HL-60 (cell line): ENCODE measurements at regions not wholly inside any gene's neighbourhood (a gene's known extent, or its start where the extent isn't known, plus 50 kb on each side); places are given as distances from the start of the nearest gene placed in this dataset.

Experiments used
- DNase-seq, 2 experiments: peaks; one replicate each; pipeline ENCODE4 v3.0.0-alpha.2; 2010 to 2020; ENCODE audit warnings: low read depth in 1 of 2, low spot score in 1 of 2
- H3K27ac ChIP-seq: fragments of 250-450 bp; sonication (Bioruptor Pico); replicated peaks from 2 replicates; pipeline ENCODE4 v1.5.1; 2020; ENCODE audit warnings: mild to moderate bottlenecking, moderate library complexity
- H3K27me3 ChIP-seq: fragments of 250-450 bp; sonication (Bioruptor Pico); 2 replicates; pipeline ENCODE4 v1.5.1; 2021; ENCODE audit warnings: mild to moderate bottlenecking, moderate library complexity; ENCODE audit not compliant: insufficient read depth, poor library complexity, severe bottlenecking
- H3K4me3 ChIP-seq: replicated peaks from 2 replicates; pipeline ENCODE4 v1.5.1; 2011; ENCODE audit warnings: mild to moderate bottlenecking, control low read depth, low read length; ENCODE audit not compliant: insufficient read depth
- GABPA ChIP-seq: IDR thresholded peaks from 2 replicates; pipeline ENCODE4 v1.6.1; 2012; ENCODE audit warnings: low read depth
- POLR2AphosphoS5 ChIP-seq: IDR thresholded peaks from 2 replicates; pipeline ENCODE4 v1.6.1; 2012; ENCODE audit warnings: low read depth
- SPI1 ChIP-seq: IDR thresholded peaks from 2 replicates; pipeline ENCODE4 v1.6.1; 2012; ENCODE audit warnings: low read depth, mild to moderate bottlenecking, borderline replicate concordance
- TF ChIP-seq, protein P1 (sequence below): IDR thresholded peaks from 2 replicates; pipeline ENCODE4 v1.6.1; 2012; ENCODE audit warnings: low read depth; ENCODE audit not compliant: insufficient replicate concordance
- TF ChIP-seq, protein P2 (sequence below): IDR thresholded peaks from one replicate; pipeline ENCODE4 v1.5.1; 2011; ENCODE audit warnings: low read length, control low read depth, inconsistent platforms; ENCODE audit not compliant: insufficient read depth

DNA sequence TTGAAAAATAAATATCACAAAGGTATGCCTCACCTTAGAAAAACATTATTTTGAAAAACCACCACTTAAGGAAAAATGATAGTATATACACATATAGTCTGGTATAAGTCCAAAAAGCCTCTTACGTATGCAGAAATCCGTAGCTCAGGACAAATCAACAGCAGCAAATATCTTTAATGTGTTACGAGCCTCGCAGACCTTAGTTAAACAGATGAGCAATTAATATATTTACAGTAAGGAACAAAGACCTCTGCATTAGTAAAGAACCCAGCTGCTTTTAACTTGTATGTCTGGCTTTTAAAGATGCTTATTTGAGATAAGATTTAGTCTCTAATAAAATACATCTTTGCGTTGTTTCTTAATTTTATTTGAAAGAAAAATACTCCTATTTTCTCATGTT lies 79.9 kb upstream of the CHRM3 start:
- TF ChIP-seq GABPA (no peak), SPI1 (no peak), POLR2AphosphoS5 (no peak)
- TF ChIP-seq, protein P1, sequence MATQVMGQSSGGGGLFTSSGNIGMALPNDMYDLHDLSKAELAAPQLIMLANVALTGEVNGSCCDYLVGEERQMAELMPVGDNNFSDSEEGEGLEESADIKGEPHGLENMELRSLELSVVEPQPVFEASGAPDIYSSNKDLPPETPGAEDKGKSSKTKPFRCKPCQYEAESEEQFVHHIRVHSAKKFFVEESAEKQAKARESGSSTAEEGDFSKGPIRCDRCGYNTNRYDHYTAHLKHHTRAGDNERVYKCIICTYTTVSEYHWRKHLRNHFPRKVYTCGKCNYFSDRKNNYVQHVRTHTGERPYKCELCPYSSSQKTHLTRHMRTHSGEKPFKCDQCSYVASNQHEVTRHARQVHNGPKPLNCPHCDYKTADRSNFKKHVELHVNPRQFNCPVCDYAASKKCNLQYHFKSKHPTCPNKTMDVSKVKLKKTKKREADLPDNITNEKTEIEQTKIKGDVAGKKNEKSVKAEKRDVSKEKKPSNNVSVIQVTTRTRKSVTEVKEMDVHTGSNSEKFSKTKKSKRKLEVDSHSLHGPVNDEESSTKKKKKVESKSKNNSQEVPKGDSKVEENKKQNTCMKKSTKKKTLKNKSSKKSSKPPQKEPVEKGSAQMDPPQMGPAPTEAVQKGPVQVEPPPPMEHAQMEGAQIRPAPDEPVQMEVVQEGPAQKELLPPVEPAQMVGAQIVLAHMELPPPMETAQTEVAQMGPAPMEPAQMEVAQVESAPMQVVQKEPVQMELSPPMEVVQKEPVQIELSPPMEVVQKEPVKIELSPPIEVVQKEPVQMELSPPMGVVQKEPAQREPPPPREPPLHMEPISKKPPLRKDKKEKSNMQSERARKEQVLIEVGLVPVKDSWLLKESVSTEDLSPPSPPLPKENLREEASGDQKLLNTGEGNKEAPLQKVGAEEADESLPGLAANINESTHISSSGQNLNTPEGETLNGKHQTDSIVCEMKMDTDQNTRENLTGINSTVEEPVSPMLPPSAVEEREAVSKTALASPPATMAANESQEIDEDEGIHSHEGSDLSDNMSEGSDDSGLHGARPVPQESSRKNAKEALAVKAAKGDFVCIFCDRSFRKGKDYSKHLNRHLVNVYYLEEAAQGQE: no peak
- TF ChIP-seq, protein P2, sequence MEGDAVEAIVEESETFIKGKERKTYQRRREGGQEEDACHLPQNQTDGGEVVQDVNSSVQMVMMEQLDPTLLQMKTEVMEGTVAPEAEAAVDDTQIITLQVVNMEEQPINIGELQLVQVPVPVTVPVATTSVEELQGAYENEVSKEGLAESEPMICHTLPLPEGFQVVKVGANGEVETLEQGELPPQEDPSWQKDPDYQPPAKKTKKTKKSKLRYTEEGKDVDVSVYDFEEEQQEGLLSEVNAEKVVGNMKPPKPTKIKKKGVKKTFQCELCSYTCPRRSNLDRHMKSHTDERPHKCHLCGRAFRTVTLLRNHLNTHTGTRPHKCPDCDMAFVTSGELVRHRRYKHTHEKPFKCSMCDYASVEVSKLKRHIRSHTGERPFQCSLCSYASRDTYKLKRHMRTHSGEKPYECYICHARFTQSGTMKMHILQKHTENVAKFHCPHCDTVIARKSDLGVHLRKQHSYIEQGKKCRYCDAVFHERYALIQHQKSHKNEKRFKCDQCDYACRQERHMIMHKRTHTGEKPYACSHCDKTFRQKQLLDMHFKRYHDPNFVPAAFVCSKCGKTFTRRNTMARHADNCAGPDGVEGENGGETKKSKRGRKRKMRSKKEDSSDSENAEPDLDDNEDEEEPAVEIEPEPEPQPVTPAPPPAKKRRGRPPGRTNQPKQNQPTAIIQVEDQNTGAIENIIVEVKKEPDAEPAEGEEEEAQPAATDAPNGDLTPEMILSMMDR: no peak
- no peak for DNase-seq
- Histone ChIP-seq H3K4me3 (no peak overlapping the region), H3K27ac (no peak overlapping the region), H3K27me3 (no peaks in the 10 kb centered on the region)

DNA sequence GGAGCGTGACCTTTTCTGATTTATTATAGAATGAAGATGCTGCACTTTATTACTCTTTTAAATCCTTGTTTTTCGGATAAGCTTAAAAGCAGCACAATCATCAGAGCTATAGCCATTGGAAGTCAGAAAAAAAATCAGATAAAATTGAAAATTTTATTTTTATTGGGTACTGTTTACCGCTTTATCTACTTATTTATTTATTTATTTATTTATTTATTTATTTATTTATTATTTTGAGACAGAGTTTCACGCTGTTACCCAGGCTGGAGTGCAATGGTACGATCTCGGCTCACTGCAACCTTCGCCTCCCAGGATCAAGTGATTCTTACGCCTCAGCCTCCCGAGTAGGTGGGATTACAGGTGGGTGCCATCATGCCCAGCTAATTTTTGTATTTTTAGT lies 83.1 kb upstream of the CHRM3 start:
- no peak overlapping the region for H3K27ac ChIP-seq
- TF ChIP-seq, protein P1: no peak
- TF ChIP-seq POLR2AphosphoS5: no peak
- TF ChIP-seq SPI1: no peak
- TF ChIP-seq, protein P2: no peak
- no peak for TF ChIP-seq GABPA
- no peak for DNase-seq
- no peak overlapping the region for H3K4me3 ChIP-seq
- H3K27me3 ChIP-seq: no peaks in the 10 kb centered on the region

DNA sequence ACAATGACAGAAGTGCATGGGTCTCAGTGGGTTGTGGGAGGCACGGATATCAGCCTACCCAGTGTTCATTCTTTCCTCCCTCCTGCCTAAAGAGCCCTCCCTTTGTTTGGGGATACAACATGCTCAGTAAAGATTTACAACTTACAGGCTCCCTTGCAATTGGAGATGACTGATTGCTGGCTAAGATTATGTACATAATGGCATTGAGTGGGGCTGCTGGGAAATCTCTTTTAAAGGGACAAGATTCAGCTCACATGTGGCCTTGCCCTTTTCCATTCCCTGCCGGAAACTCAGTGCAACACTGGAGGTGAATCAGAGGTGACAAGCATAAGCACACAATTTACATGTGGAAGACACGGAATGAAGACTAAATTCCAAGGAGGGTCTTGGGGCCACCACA lies 83.7 kb upstream of the CHRM3 start:
- TF ChIP-seq GABPA (no peak), SPI1 (no peak), POLR2AphosphoS5 (no peak)
- TF ChIP-seq, protein P2: no peak
- TF ChIP-seq, protein P1: no peak
- Histone ChIP-seq H3K4me3 (no peak overlapping the region), H3K27ac (no peak overlapping the region), H3K27me3 (no peaks in the 10 kb centered on the region)
- DNase-seq: no peak
